ENCODE measurements at regions not wholly inside any gene's neighbourhood (a gene's known extent, or its start where the extent isn't known, plus 50 kb on each side); places are given as distances from the start of the nearest gene placed in this dataset.
"Not testable (repeated sequence)": the region's sequence is repeated elsewhere in the genome, so short reads cannot be mapped to it uniquely, and the experiment has no call there.

GRCh38 chr3:159244933-159245332 is 443.1 kb downstream of the MFSD1 start:
- Mint-ChIP-seq H3K36me3 (ENCODE audit: low read depth) (no peaks in the 10 kb centered on the region), H3K27ac (no peak overlapping the region), H3K4me3 (no peak overlapping the region), H3K9me3 (no peaks in the 10 kb centered on the region), H3K4me1 (ENCODE audit: low read depth) (no peaks in the 10 kb centered on the region), H3K27me3 (ENCODE audit: low read depth) (no peaks in the 10 kb centered on the region)

GRCh38 chr3:159245871-159246270 is 444.0 kb downstream of the MFSD1 start:
- H3K4me3 Mint-ChIP-seq: no peak overlapping the region
- H3K9me3 Mint-ChIP-seq: no peaks in the 10 kb centered on the region
- H3K4me1 Mint-ChIP-seq (ENCODE audit: low read depth): no peaks in the 10 kb centered on the region
- no peaks in the 10 kb centered on the region for H3K36me3 Mint-ChIP-seq (ENCODE audit: low read depth)
- H3K27ac Mint-ChIP-seq: no peak overlapping the region
- H3K27me3 Mint-ChIP-seq (ENCODE audit: low read depth): no peaks in the 10 kb centered on the region

GRCh38 chr3:159246385-159246784 is 444.5 kb downstream of the MFSD1 start:
- no peaks in the 10 kb centered on the region for H3K36me3 Mint-ChIP-seq (ENCODE audit: low read depth)
- H3K27me3 Mint-ChIP-seq (ENCODE audit: low read depth): no peaks in the 10 kb centered on the region
- no peaks in the 10 kb centered on the region for H3K9me3 Mint-ChIP-seq
- H3K27ac Mint-ChIP-seq: no peak overlapping the region
- H3K4me1 Mint-ChIP-seq (ENCODE audit: low read depth): no peaks in the 10 kb centered on the region
- H3K4me3 Mint-ChIP-seq: no peak overlapping the region

GRCh38 chr3:159249472-159250174 is 447.8 kb downstream of the MFSD1 start:
- H3K36me3 Mint-ChIP-seq (ENCODE audit: low read depth): no peaks in the 10 kb centered on the region
- H3K4me1 Mint-ChIP-seq (ENCODE audit: low read depth): no peaks in the 10 kb centered on the region
- no peak overlapping the region for H3K4me3 Mint-ChIP-seq
- no peak overlapping the region for H3K27ac Mint-ChIP-seq
- peaks cover 4% of the 10 kb centered on the region for H3K27me3 Mint-ChIP-seq (ENCODE audit: low read depth)
- H3K9me3 Mint-ChIP-seq: peaks cover 19% of the 10 kb centered on the region

GRCh38 chr3:159250961-159251360 is 449.1 kb downstream of the MFSD1 start:
- H3K27ac Mint-ChIP-seq: no peak overlapping the region
- no peaks in the 10 kb centered on the region for H3K4me1 Mint-ChIP-seq (ENCODE audit: low read depth)
- no peaks in the 10 kb centered on the region for H3K36me3 Mint-ChIP-seq (ENCODE audit: low read depth)
- H3K9me3 Mint-ChIP-seq: peaks cover 19% of the 10 kb centered on the region
- H3K4me3 Mint-ChIP-seq: no peak overlapping the region
- peaks cover 4% of the 10 kb centered on the region for H3K27me3 Mint-ChIP-seq (ENCODE audit: low read depth)

GRCh38 chr3:159252274-159252673 is 450.4 kb downstream of the MFSD1 start:
- peaks cover 4% of the 10 kb centered on the region for H3K27me3 Mint-ChIP-seq (ENCODE audit: low read depth)
- H3K9me3 Mint-ChIP-seq: peaks cover 19% of the 10 kb centered on the region
- no peak overlapping the region for H3K4me3 Mint-ChIP-seq
- H3K27ac Mint-ChIP-seq: no peak overlapping the region
- H3K36me3 Mint-ChIP-seq (ENCODE audit: low read depth): no peaks in the 10 kb centered on the region
- no peaks in the 10 kb centered on the region for H3K4me1 Mint-ChIP-seq (ENCODE audit: low read depth)

- peaks cover 4% of the 10 kb centered on the region for H3K27me3 Mint-ChIP-seq (ENCODE audit: low read depth)
- no peaks in the 10 kb centered on the region for H3K36me3 Mint-ChIP-seq (ENCODE audit: low read depth)
- H3K4me1 Mint-ChIP-seq (ENCODE audit: low read depth): no peaks in the 10 kb centered on the region
- no peak overlapping the region for H3K27ac Mint-ChIP-seq
- H3K4me3 Mint-ChIP-seq: no peak overlapping the region
- peaks cover 19% of the 10 kb centered on the region for H3K9me3 Mint-ChIP-seq
These were observed 451.0 kb downstream of the MFSD1 start for GRCh38 chr3:159252772-159253384.

- Mint-ChIP-seq H3K36me3 (ENCODE audit: low read depth) (no peaks in the 10 kb centered on the region), H3K27ac (no peak overlapping the region), H3K27me3 (ENCODE audit: low read depth) (peaks cover 7% of the 10 kb centered on the region), H3K4me1 (ENCODE audit: low read depth) (no peaks in the 10 kb centered on the region), H3K4me3 (no peak overlapping the region), H3K9me3 (peaks cover 19% of the 10 kb centered on the region)
These were observed 452.0 kb downstream of the MFSD1 start for GRCh38 chr3:159253860-159254259.

- Mint-ChIP-seq H3K4me1 (ENCODE audit: low read depth) (no peaks in the 10 kb centered on the region), H3K27ac (no peak overlapping the region), H3K36me3 (ENCODE audit: low read depth) (no peaks in the 10 kb centered on the region), H3K27me3 (ENCODE audit: low read depth) (peaks cover 8% of the 10 kb centered on the region), H3K9me3 (peaks cover 7% of the 10 kb centered on the region), H3K4me3 (no peak overlapping the region)
These were observed 456.1 kb downstream of the MFSD1 start for GRCh38 chr3:159257954-159258353.

- Mint-ChIP-seq H3K27me3 (ENCODE audit: low read depth) (peaks cover 4% of the 10 kb centered on the region), H3K9me3 (no peaks in the 10 kb centered on the region), H3K4me1 (ENCODE audit: low read depth) (no peaks in the 10 kb centered on the region), H3K27ac (no peak overlapping the region), H3K36me3 (ENCODE audit: low read depth) (no peaks in the 10 kb centered on the region), H3K4me3 (no peak overlapping the region)
These were observed 457.1 kb downstream of the MFSD1 start for GRCh38 chr3:159258934-159259333.

- H3K36me3 Mint-ChIP-seq (ENCODE audit: low read depth): no peaks in the 10 kb centered on the region
- H3K27me3 Mint-ChIP-seq (ENCODE audit: low read depth): peaks cover 4% of the 10 kb centered on the region
- H3K9me3 Mint-ChIP-seq: no peaks in the 10 kb centered on the region
- no peak overlapping the region for H3K27ac Mint-ChIP-seq
- no peak overlapping the region for H3K4me3 Mint-ChIP-seq
- no peaks in the 10 kb centered on the region for H3K4me1 Mint-ChIP-seq (ENCODE audit: low read depth)
These were observed 458.3 kb downstream of the MFSD1 start for GRCh38 chr3:159260049-159260662.

GRCh38 chr3:159261333-159261732 is 459.5 kb downstream of the MFSD1 start:
- H3K27ac Mint-ChIP-seq; H3K4me1 Mint-ChIP-seq (ENCODE audit: low read depth); H3K4me3 Mint-ChIP-seq; H3K36me3 Mint-ChIP-seq (ENCODE audit: low read depth); H3K27me3 Mint-ChIP-seq (ENCODE audit: low read depth); H3K9me3 Mint-ChIP-seq: not testable (repeated sequence)

- Mint-ChIP-seq H3K4me3 (no peak overlapping the region), H3K27ac (no peak overlapping the region), H3K4me1 (ENCODE audit: low read depth) (no peaks in the 10 kb centered on the region), H3K9me3 (no peaks in the 10 kb centered on the region), H3K36me3 (ENCODE audit: low read depth) (no peaks in the 10 kb centered on the region), H3K27me3 (ENCODE audit: low read depth) (peaks cover under 1% of the 10 kb centered on the region)
These were observed 462.1 kb downstream of the MFSD1 start for GRCh38 chr3:159263750-159264553.

- H3K4me3 Mint-ChIP-seq: no peak overlapping the region
- no peak overlapping the region for H3K27ac Mint-ChIP-seq
- H3K36me3 Mint-ChIP-seq (ENCODE audit: low read depth): no peaks in the 10 kb centered on the region
- H3K27me3 Mint-ChIP-seq (ENCODE audit: low read depth): no peaks in the 10 kb centered on the region
- H3K4me1 Mint-ChIP-seq (ENCODE audit: low read depth): no peaks in the 10 kb centered on the region
- H3K9me3 Mint-ChIP-seq: no peaks in the 10 kb centered on the region
These were observed 463.9 kb downstream of the MFSD1 start for GRCh38 chr3:159265705-159266104.

Data from T-helper 1 cell treated with Interleukin-12 subunit alpha and Interleukin-12 subunit beta and Interleukin-4 antibody, amounts not matched to agents 30 μg/mL and 1 μg/mL, for 36 hours (primary cell).